ENCODE measurements at regions not wholly inside any gene's neighbourhood (a gene's known extent, or its start where the extent isn't known, plus 50 kb on each side); places are given as distances from the start of the nearest gene placed in this dataset.

GRCh38 chr22:35192129-35192918 lies 65.0 kb upstream of the HMGXB4 start:
- TF ChIP-seq CTCF (IDR thresholded peaks at IDR 0.05) (no peak), POLR2A (IDR thresholded peaks at IDR 0.05) (no peak)
